ENCODE measurements at regions not wholly inside any gene's neighbourhood (a gene's known extent, or its start where the extent isn't known, plus 50 kb on each side); places are given as distances from the start of the nearest gene placed in this dataset.

DNA sequence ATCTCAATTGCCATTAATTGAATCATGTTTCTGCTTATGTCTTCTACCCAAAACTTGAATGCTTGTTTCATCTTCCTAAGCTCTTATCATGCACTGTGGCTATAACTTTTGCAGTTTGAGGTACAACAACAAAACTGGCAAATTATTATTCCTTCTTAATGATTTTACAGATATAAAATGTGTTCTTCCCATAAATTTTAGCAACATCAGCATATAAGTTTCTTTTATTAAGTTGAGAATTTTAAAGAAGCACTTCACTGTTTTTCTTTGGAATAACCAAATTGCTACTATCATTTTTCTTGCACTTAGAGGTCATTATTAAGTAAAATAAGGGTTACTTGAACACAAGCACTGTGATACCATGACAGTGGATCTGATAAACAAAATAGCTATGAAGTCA lies 862.6 kb upstream of the CADM2 start:
- DNase-seq (ENCODE audit: low read depth), result no peak
- no peak for TF ChIP-seq CTCF (IDR thresholded peaks at IDR 0.05; ENCODE audit: low read length, missing control alignments)
- H3K4me3 ChIP-seq (replicated peaks; ENCODE audit: low read depth, low read length), result no peak overlapping the region

DNA sequence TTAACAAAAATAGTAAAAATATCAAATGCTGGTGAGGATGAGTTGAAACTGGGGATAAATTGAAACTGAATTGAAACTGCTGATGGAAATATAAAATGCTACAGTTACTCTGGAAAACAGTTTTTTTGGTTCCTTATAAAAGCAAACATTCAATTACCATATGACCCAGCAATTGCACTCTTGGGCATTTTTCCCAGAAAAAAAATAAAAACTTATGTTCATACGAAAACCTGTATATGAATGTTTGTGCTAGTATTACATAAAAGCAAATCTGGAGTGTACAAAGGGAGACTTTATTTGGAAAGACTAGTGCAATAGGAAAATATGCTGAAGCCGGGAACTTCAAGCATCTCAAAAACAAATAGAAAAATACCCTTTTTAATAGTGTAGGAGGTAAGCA lies 857.9 kb upstream of the CADM2 start:
- no peak for TF ChIP-seq CTCF (IDR thresholded peaks at IDR 0.05; ENCODE audit: low read length, missing control alignments)
- DNase-seq (ENCODE audit: low read depth), result no peak
- no peak overlapping the region for H3K4me3 ChIP-seq (replicated peaks; ENCODE audit: low read depth, low read length)

DNA sequence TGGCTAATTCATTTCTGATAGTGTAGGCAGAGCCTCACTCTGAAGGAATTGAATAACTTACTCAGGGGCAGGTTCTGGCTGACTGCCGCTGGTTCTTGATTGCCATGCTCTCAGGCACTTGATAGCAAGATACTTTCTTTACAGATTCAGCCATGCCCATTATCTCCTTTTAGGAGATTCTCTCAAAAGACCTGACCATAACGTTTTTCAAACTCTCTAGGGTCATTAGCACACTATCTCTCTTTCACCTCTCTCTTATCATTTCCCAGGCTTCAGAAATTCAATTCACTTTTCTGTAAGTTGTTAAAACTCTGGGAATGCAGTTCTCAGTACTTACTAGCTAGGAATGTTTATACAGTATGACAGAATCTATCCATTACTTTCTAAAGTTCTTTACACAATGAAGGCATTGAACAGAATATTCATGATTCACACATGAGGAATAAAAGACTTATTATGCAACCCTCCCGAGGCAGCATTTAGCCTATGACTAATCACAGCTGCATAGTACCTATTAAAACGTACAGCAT lies 850.3 kb upstream of the CADM2 start:
- no peak for TF ChIP-seq CTCF (IDR thresholded peaks at IDR 0.05; ENCODE audit: low read length, missing control alignments)
- H3K4me3 ChIP-seq (replicated peaks; ENCODE audit: low read depth, low read length), result no peak overlapping the region
- DNase-seq (ENCODE audit: low read depth), result peak; percentile 24

GRCh38 chr3:84109911-84110310 lies 848.9 kb upstream of the CADM2 start:
- no peak for DNase-seq (ENCODE audit: low read depth)
- no peak for TF ChIP-seq CTCF (IDR thresholded peaks at IDR 0.05; ENCODE audit: low read length, missing control alignments)
- H3K4me3 ChIP-seq (replicated peaks; ENCODE audit: low read depth, low read length), result no peak overlapping the region

DNA sequence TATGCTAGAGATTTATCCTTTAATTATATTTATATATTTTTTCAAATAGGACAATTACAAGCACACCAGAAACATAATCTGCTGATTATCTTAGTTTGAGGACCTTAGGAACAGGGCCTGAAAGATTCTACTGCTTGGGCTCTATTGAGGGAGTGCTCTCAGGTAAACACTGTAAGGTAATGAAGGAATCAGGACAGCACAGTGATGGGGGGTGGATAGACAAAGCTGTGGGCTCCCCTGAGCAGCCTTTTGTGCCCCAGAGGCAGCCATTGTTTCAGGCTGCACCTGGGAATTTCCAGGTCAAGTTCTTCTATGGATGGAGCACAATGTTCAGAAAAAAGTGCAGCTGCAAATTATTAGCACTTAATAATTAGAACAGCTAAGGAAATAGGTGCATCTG lies 848.0 kb upstream of the CADM2 start:
- H3K4me3 ChIP-seq (replicated peaks; ENCODE audit: low read depth, low read length), result no peak overlapping the region
- no peak for DNase-seq (ENCODE audit: low read depth)
- no peak for TF ChIP-seq CTCF (IDR thresholded peaks at IDR 0.05; ENCODE audit: low read length, missing control alignments)

- TF ChIP-seq CTCF (IDR thresholded peaks at IDR 0.05; ENCODE audit: low read length, missing control alignments), result no peak
- no peak overlapping the region for H3K4me3 ChIP-seq (replicated peaks; ENCODE audit: low read depth, low read length)
- no peak for DNase-seq (ENCODE audit: low read depth)
These were observed 833.5 kb upstream of the CADM2 start for GRCh38 chr3:84125201-84125721.

GRCh38 chr3:84125760-84126159 lies 833.0 kb upstream of the CADM2 start:
- TF ChIP-seq CTCF (IDR thresholded peaks at IDR 0.05; ENCODE audit: low read length, missing control alignments), result no peak
- no peak overlapping the region for H3K4me3 ChIP-seq (replicated peaks; ENCODE audit: low read depth, low read length)
- no peak for DNase-seq (ENCODE audit: low read depth)

Data from fibroblast of pulmonary artery (primary cell).